ENCODE measurements at regions not wholly inside any gene's neighbourhood (a gene's known extent, or its start where the extent isn't known, plus 50 kb on each side); places are given as distances from the start of the nearest gene placed in this dataset.

GRCh38 chr20:24892522-24892921 is 56.5 kb upstream of the CST7 start (continued):
- TF ChIP-seq BRF2 (IDR thresholded peaks at IDR 0.05; ENCODE audit: borderline replicate concordance, insufficient read depth, insufficient read length): no peak
- no peak for TF ChIP-seq KDM2B (CRISPR knock-in tag; IDR thresholded peaks at IDR 0.05)

DNA sequence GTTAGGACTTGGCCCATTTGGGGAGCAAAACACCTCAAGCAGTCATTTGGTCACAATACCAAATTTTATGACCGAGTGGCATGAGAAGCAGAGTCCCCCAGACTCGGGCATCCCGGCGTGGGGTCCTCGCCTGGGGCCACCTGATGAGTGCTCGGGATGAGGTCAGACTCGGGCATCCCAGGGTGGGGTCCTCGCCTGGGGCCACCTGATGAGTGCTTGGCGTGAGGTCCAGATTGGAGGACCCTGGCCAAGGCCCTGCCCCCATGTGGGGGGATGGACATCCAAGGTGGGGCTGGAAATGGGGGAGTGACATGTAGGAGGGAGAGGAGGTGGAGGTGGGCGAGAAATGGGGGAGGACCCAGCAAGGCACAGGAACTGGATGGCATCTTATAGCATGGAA is 56.1 kb upstream of the CST7 start:
- Histone ChIP-seq H3K79me2 (ENCODE audit: control insufficient read depth, insufficient read depth, low read length) (no peaks in the 10 kb centered on the region), H2AFZ (ENCODE audit: low read depth, low read length) (no peak overlapping the region), H3K9ac (ENCODE audit: insufficient read depth in 1 of 2, low read depth in 2 of 2, low read length in 2 of 2) (no peak overlapping the region), H3K9me1 (ENCODE audit: control insufficient read depth, insufficient read depth, low read length) (no peaks in the 10 kb centered on the region), H4K20me1 (replicated peaks; ENCODE audit: control insufficient read depth, insufficient read depth, low read length) (no peaks in the 10 kb centered on the region), H3K4me3 (no peak overlapping the region), H3K27ac (ENCODE audit: extremely low read depth, low read depth, low read length) (no peak overlapping the region), H3K4me2 (ENCODE audit: insufficient read depth, low read length) (no peak overlapping the region), H3K36me3 (ENCODE audit: control insufficient read depth, insufficient read depth, low read length) (no peaks in the 10 kb centered on the region), H3K9me3 (replicated peaks; ENCODE audit: control insufficient read depth, insufficient read depth, low read depth, low read length) (no peaks in the 10 kb centered on the region), H3K4me1 (replicated peaks in 1 of 2; ENCODE audit: control insufficient read depth in 2 of 2, insufficient read depth in 2 of 2, low read length in 2 of 2) (no peaks in the 10 kb centered on the region), H3K27me3 (ENCODE audit: control insufficient read depth in 2 of 2, insufficient read depth in 2 of 2, low read length in 2 of 2) (peaks cover 0 to 5% of the 10 kb centered on the region in 2 experiments; a peak in 1 of 5 replicates)
- in situ Hi-C loops (cut with MboI): no loop called here
- FAIRE-seq (no peak), ATAC-seq (no peak), DNase-seq (ENCODE audit: extremely low read depth in 1 of 4, low spot score in 3 of 4) (no peak)
- 0% methylated on average over 5 of the region's 10 CpGs for WGBS (ENCODE audit: insufficient coverage, low coverage, missing lambda C conversion rate)
- ChIA-PET CTCF (ENCODE audit: low intra/inter-chr PET ratio) (no interaction called here), POLR2A (no interaction called here)
- BruUV-seq (replicated peaks): no TSS peak
- TF ChIP-seq NFIC (IDR thresholded peaks at IDR 0.05): no peak
- TF ChIP-seq ARID2 (IDR thresholded peaks at IDR 0.05): no peak
- TF ChIP-seq FOXK2 (conservative IDR thresholded peaks at IDR 0.05 in 1 of 2, IDR thresholded peaks at IDR 0.05 in 1 of 2; ENCODE audit: low read depth in 2 of 2): no peak
- no peak for TF ChIP-seq ZNF175 (CRISPR knock-in tag; IDR thresholded peaks at IDR 0.05; ENCODE audit: low read depth)
- TF ChIP-seq, protein P1, sequence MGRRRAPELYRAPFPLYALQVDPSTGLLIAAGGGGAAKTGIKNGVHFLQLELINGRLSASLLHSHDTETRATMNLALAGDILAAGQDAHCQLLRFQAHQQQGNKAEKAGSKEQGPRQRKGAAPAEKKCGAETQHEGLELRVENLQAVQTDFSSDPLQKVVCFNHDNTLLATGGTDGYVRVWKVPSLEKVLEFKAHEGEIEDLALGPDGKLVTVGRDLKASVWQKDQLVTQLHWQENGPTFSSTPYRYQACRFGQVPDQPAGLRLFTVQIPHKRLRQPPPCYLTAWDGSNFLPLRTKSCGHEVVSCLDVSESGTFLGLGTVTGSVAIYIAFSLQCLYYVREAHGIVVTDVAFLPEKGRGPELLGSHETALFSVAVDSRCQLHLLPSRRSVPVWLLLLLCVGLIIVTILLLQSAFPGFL (CRISPR knock-in tag; IDR thresholded peaks at IDR 0.05): no peak
- TF ChIP-seq PML (IDR thresholded peaks at IDR 0.05; ENCODE audit: low read length): no peak
- intact Hi-C loops (cut with micrococcal nuclease): no loop called here
